ENCODE measurements at regions not wholly inside any gene's neighbourhood (a gene's known extent, or its start where the extent isn't known, plus 50 kb on each side); places are given as distances from the start of the nearest gene placed in this dataset.
"Not testable (repeated sequence)": the region's sequence is repeated elsewhere in the genome, so short reads cannot be mapped to it uniquely, and the experiment has no call there.

- H3K4me3 Mint-ChIP-seq; H3K4me3 ChIP-seq (replicated peaks in 1 of 3; ENCODE audit: low read depth in 2 of 3, low read length in 3 of 3); H3K9me3 ChIP-seq (replicated peaks in 1 of 2; ENCODE audit: control insufficient read depth in 1 of 2, insufficient read depth in 1 of 2, low read length in 2 of 2); H3K36me3 Mint-ChIP-seq; H3K27ac ChIP-seq (ENCODE audit: low read depth in 1 of 2, low read length in 2 of 2); H2AFZ ChIP-seq (ENCODE audit: insufficient read depth, low read depth, low read length, poor library complexity, severe bottlenecking); H3K27me3 ChIP-seq (ENCODE audit: control insufficient read depth in 2 of 2, insufficient read depth in 2 of 2, low read length in 2 of 2); H3K27ac Mint-ChIP-seq; H3K4me2 ChIP-seq (replicated peaks; ENCODE audit: extremely low read depth, low read length, poor library complexity, severe bottlenecking); H3K27me3 Mint-ChIP-seq (ENCODE audit: low read depth in 3 of 3); H3K9ac ChIP-seq (ENCODE audit: insufficient read depth, low read length, poor library complexity, severe bottlenecking); DNase-seq; H3K36me3 ChIP-seq (replicated peaks in 1 of 2; ENCODE audit: control insufficient read depth in 1 of 2, insufficient read depth in 2 of 2, low read length in 2 of 2); H3K4me1 Mint-ChIP-seq; H4K20me1 ChIP-seq (ENCODE audit: insufficient read depth, low read length); H3K4me1 ChIP-seq (ENCODE audit: control insufficient read depth in 1 of 2, insufficient read depth in 2 of 2, low read length in 2 of 2); H3K79me2 ChIP-seq (ENCODE audit: insufficient read depth, low read length); H3K9me3 Mint-ChIP-seq; intact Hi-C loops (cut with micrococcal nuclease): not testable (repeated sequence)
- no CpG with 5 or more reads among the region's 2 CpGs for WGBS (ENCODE audit: insufficient coverage)
Observed at GRCh38 chr1:234796438-234796792, 186.4 kb upstream of the IRF2BP2 start.

- H3K4me3 Mint-ChIP-seq; H3K79me2 ChIP-seq (ENCODE audit: insufficient read depth, low read length); H3K9me3 Mint-ChIP-seq; H2AFZ ChIP-seq (ENCODE audit: insufficient read depth, low read depth, low read length, poor library complexity, severe bottlenecking); H3K4me3 ChIP-seq (replicated peaks in 1 of 3; ENCODE audit: low read depth in 2 of 3, low read length in 3 of 3); H3K9ac ChIP-seq (ENCODE audit: insufficient read depth, low read length, poor library complexity, severe bottlenecking); H3K9me3 ChIP-seq (replicated peaks in 1 of 2; ENCODE audit: control insufficient read depth in 1 of 2, insufficient read depth in 1 of 2, low read length in 2 of 2); H3K4me1 ChIP-seq (ENCODE audit: control insufficient read depth in 1 of 2, insufficient read depth in 2 of 2, low read length in 2 of 2); H3K36me3 ChIP-seq (replicated peaks in 1 of 2; ENCODE audit: control insufficient read depth in 1 of 2, insufficient read depth in 2 of 2, low read length in 2 of 2); H3K27me3 Mint-ChIP-seq (ENCODE audit: low read depth in 3 of 3); H3K4me1 Mint-ChIP-seq; H3K27ac ChIP-seq (ENCODE audit: low read depth in 1 of 2, low read length in 2 of 2); H3K27ac Mint-ChIP-seq; intact Hi-C loops (cut with micrococcal nuclease); H3K4me2 ChIP-seq (replicated peaks; ENCODE audit: extremely low read depth, low read length, poor library complexity, severe bottlenecking); H4K20me1 ChIP-seq (ENCODE audit: insufficient read depth, low read length); DNase-seq; H3K27me3 ChIP-seq (ENCODE audit: control insufficient read depth in 2 of 2, insufficient read depth in 2 of 2, low read length in 2 of 2); H3K36me3 Mint-ChIP-seq: not testable (repeated sequence)
- WGBS (ENCODE audit: insufficient coverage): no CpG with 5 or more reads among the region's 7 CpGs
Observed at GRCh38 chr1:234795711-234796437, 185.9 kb upstream of the IRF2BP2 start.

GRCh38 chr1:234795007-234795406 is 185.0 kb upstream of the IRF2BP2 start:
- H3K27me3 Mint-ChIP-seq (ENCODE audit: low read depth in 3 of 3); H3K79me2 ChIP-seq (ENCODE audit: insufficient read depth, low read length); H3K9me3 Mint-ChIP-seq; H3K27me3 ChIP-seq (ENCODE audit: control insufficient read depth in 2 of 2, insufficient read depth in 2 of 2, low read length in 2 of 2); H3K9ac ChIP-seq (ENCODE audit: insufficient read depth, low read length, poor library complexity, severe bottlenecking); H3K36me3 ChIP-seq (replicated peaks in 1 of 2; ENCODE audit: control insufficient read depth in 1 of 2, insufficient read depth in 2 of 2, low read length in 2 of 2); H3K4me1 Mint-ChIP-seq; H3K4me2 ChIP-seq (replicated peaks; ENCODE audit: extremely low read depth, low read length, poor library complexity, severe bottlenecking); H3K27ac Mint-ChIP-seq; DNase-seq; H3K27ac ChIP-seq (ENCODE audit: low read depth in 1 of 2, low read length in 2 of 2); H3K36me3 Mint-ChIP-seq; H3K9me3 ChIP-seq (replicated peaks in 1 of 2; ENCODE audit: control insufficient read depth in 1 of 2, insufficient read depth in 1 of 2, low read length in 2 of 2); H3K4me3 ChIP-seq (replicated peaks in 1 of 3; ENCODE audit: low read depth in 2 of 3, low read length in 3 of 3); H2AFZ ChIP-seq (ENCODE audit: insufficient read depth, low read depth, low read length, poor library complexity, severe bottlenecking); H4K20me1 ChIP-seq (ENCODE audit: insufficient read depth, low read length); H3K4me1 ChIP-seq (ENCODE audit: control insufficient read depth in 1 of 2, insufficient read depth in 2 of 2, low read length in 2 of 2); H3K4me3 Mint-ChIP-seq; intact Hi-C loops (cut with micrococcal nuclease): not testable (repeated sequence)
- no CpG with 5 or more reads among the region's 3 CpGs for WGBS (ENCODE audit: insufficient coverage)

- H3K4me1 Mint-ChIP-seq; H3K4me3 ChIP-seq (replicated peaks in 1 of 3; ENCODE audit: low read depth in 2 of 3, low read length in 3 of 3); intact Hi-C loops (cut with micrococcal nuclease); H3K27me3 Mint-ChIP-seq (ENCODE audit: low read depth in 3 of 3); H3K27ac Mint-ChIP-seq; DNase-seq; H3K4me2 ChIP-seq (replicated peaks; ENCODE audit: extremely low read depth, low read length, poor library complexity, severe bottlenecking); H4K20me1 ChIP-seq (ENCODE audit: insufficient read depth, low read length); H2AFZ ChIP-seq (ENCODE audit: insufficient read depth, low read depth, low read length, poor library complexity, severe bottlenecking); H3K9me3 ChIP-seq (replicated peaks in 1 of 2; ENCODE audit: control insufficient read depth in 1 of 2, insufficient read depth in 1 of 2, low read length in 2 of 2); H3K4me3 Mint-ChIP-seq; H3K36me3 ChIP-seq (replicated peaks in 1 of 2; ENCODE audit: control insufficient read depth in 1 of 2, insufficient read depth in 2 of 2, low read length in 2 of 2); H3K27me3 ChIP-seq (ENCODE audit: control insufficient read depth in 2 of 2, insufficient read depth in 2 of 2, low read length in 2 of 2); H3K9ac ChIP-seq (ENCODE audit: insufficient read depth, low read length, poor library complexity, severe bottlenecking); H3K36me3 Mint-ChIP-seq; H3K27ac ChIP-seq (ENCODE audit: low read depth in 1 of 2, low read length in 2 of 2); H3K4me1 ChIP-seq (ENCODE audit: control insufficient read depth in 1 of 2, insufficient read depth in 2 of 2, low read length in 2 of 2); H3K79me2 ChIP-seq (ENCODE audit: insufficient read depth, low read length); H3K9me3 Mint-ChIP-seq: not testable (repeated sequence)
- no CpG with 5 or more reads among the region's 4 CpGs for WGBS (ENCODE audit: insufficient coverage)
Observed at GRCh38 chr1:234794452-234794851, 184.5 kb upstream of the IRF2BP2 start.

Data from CD14-positive monocyte (primary cell).